ENCODE measurements at regions not wholly inside any gene's neighbourhood (a gene's known extent, or its start where the extent isn't known, plus 50 kb on each side); places are given as distances from the start of the nearest gene placed in this dataset.

DNA sequence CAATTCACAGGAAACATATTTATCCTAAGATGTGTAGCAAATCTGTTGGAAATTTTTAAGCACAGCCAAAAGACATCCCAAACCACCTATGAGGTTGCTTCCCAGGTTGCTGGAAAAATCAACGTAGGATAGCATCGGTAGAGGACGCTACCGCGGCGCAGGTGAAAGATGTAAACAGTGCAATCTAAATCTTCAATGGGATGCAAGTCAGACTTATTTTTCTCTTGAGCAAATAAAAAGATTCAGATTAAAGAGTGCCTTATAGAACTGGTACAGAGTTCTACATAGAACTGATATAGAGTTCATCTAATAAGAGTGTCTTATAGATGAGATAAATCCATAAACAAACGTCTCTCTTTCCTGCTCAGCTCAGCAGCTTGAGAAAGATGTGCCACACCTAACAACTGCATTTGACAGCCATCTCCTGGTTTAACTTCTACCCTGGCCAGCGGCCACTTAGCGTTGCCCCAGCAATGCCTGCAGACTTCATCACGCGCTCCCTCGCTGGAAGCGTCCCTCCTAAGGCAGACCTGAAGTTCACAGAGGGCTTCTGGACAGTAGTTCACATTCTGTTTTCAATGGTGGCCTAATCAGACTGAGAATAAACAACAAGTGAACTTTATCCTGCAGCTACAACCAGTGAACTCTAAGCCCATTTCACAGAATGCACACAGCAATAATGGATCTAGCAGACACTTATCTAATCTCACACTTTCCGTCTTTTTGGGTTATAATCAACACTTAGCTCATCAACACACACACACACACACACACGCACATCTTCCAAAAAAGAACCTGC, 164.5 kb downstream of the TOMM20 start (continued):
- TF ChIP-seq HNRNPLL (IDR thresholded peaks at IDR 0.05; ENCODE audit: low read depth, low read length, poor library complexity, severe bottlenecking) (no peak), ARHGAP35 (CRISPR knock-in tag; IDR thresholded peaks at IDR 0.05; ENCODE audit: borderline replicate concordance) (no peak), SP1 (IDR thresholded peaks at IDR 0.05) (no peak), SP1 (CRISPR knock-in tag; IDR thresholded peaks at IDR 0.05) (0 out of 2 replicates have a peak, but pooled peaks have one; percentile 21), ZNF687 (CRISPR knock-in tag; IDR thresholded peaks at IDR 0.05) (peak; percentile 75), SPEN (CRISPR knock-in tag; IDR thresholded peaks at IDR 0.05; ENCODE audit: low read depth) (peak; percentile 65; the same call in 1 of the 2 replicates), LRRFIP1 (CRISPR knock-in tag; conservative IDR thresholded peaks at IDR 0.05) (no peak), ZNF10 (CRISPR knock-in tag; IDR thresholded peaks at IDR 0.05; ENCODE audit: borderline replicate concordance, low read depth) (no peak), HNF4A (CRISPR knock-in tag; IDR thresholded peaks at IDR 0.05) (peak; percentile 97), ATF3 (CRISPR knock-in tag; IDR thresholded peaks at IDR 0.05) (0 out of 2 replicates have a peak, but pooled peaks have one; percentile 21), GATAD1 (CRISPR knock-in tag; IDR thresholded peaks at IDR 0.05) (peak; percentile 44; the same call in 1 of the 2 replicates), ZSCAN30 (CRISPR knock-in tag; IDR thresholded peaks at IDR 0.05) (no peak; the same call in 1 of the 2 replicates), ZNF224 (CRISPR knock-in tag; IDR thresholded peaks at IDR 0.05) (no peak), ZMYM3 (CRISPR knock-in tag; IDR thresholded peaks at IDR 0.05) (peak; percentile 99), TOPORS (CRISPR knock-in tag; IDR thresholded peaks at IDR 0.05) (no peak), KAT8 (CRISPR knock-in tag; IDR thresholded peaks at IDR 0.05) (peak; percentile 32; the same call in 1 of the 2 replicates)
- TF ChIP-seq, protein P1, sequence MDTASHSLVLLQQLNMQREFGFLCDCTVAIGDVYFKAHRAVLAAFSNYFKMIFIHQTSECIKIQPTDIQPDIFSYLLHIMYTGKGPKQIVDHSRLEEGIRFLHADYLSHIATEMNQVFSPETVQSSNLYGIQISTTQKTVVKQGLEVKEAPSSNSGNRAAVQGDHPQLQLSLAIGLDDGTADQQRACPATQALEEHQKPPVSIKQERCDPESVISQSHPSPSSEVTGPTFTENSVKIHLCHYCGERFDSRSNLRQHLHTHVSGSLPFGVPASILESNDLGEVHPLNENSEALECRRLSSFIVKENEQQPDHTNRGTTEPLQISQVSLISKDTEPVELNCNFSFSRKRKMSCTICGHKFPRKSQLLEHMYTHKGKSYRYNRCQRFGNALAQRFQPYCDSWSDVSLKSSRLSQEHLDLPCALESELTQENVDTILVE (CRISPR knock-in tag; IDR thresholded peaks at IDR 0.05) = no peak
- TF ChIP-seq, protein P2, sequence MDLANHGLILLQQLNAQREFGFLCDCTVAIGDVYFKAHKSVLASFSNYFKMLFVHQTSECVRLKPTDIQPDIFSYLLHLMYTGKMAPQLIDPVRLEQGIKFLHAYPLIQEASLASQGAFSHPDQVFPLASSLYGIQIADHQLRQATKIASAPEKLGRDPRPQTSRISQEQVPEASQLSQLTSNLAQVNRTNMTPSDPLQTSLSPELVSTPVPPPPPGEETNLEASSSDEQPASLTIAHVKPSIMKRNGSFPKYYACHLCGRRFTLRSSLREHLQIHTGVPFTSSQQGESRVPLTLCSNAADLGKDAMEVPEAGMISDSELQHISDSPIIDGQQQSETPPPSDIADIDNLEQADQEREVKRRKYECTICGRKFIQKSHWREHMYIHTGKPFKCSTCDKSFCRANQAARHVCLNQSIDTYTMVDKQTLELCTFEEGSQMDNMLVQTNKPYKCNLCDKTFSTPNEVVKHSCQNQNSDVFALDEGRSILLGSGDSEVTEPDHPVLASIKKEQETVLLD (CRISPR knock-in tag; IDR thresholded peaks at IDR 0.05; ENCODE audit: low read depth) = no peak
